ENCODE measurements at regions not wholly inside any gene's neighbourhood (a gene's known extent, or its start where the extent isn't known, plus 50 kb on each side); places are given as distances from the start of the nearest gene placed in this dataset.

- no peaks in the 10 kb centered on the region for H3K9me3 Mint-ChIP-seq (ENCODE audit: unreplicated experiment)
- no peak for DNase-seq (ENCODE audit: extremely low spot score, unreplicated experiment)
These were observed 344.3 kb upstream of the CLINT1 start for GRCh38 chr5:158203261-158203660.

GRCh38 chr5:158202801-158203200, 343.9 kb upstream of the CLINT1 start:
- Mint-ChIP-seq H3K9me3 (ENCODE audit: unreplicated experiment) (no peaks in the 10 kb centered on the region), H3K4me3 (ENCODE audit: unreplicated experiment) (no peak overlapping the region), H3K27ac (ENCODE audit: unreplicated experiment) (no peak overlapping the region), H3K36me3 (ENCODE audit: unreplicated experiment) (peaks cover 2% of the 10 kb centered on the region), H3K4me1 (ENCODE audit: unreplicated experiment) (peaks cover 10% of the 10 kb centered on the region), H3K27me3 (ENCODE audit: unreplicated experiment) (peaks cover 26% of the 10 kb centered on the region)
- no peak for DNase-seq (ENCODE audit: extremely low spot score, unreplicated experiment)
- TF ChIP-seq CTCF (IDR thresholded peaks at IDR 0.05) = no peak

More at GRCh38 chr5:158203261-158203660, 344.3 kb upstream of the CLINT1 start:
- H3K27me3 Mint-ChIP-seq (ENCODE audit: unreplicated experiment) = peaks cover 21% of the 10 kb centered on the region
- peaks cover 10% of the 10 kb centered on the region for H3K4me1 Mint-ChIP-seq (ENCODE audit: unreplicated experiment)
- no peak overlapping the region for H3K4me3 Mint-ChIP-seq (ENCODE audit: unreplicated experiment)
- H3K27ac Mint-ChIP-seq (ENCODE audit: unreplicated experiment) = no peak overlapping the region
- no peak for TF ChIP-seq CTCF (IDR thresholded peaks at IDR 0.05)
- H3K36me3 Mint-ChIP-seq (ENCODE audit: unreplicated experiment) = no peaks in the 10 kb centered on the region

GRCh38 chr5:158200619-158201018, 341.7 kb upstream of the CLINT1 start:
- Mint-ChIP-seq H3K4me1 (ENCODE audit: unreplicated experiment) (peaks cover 10% of the 10 kb centered on the region), H3K27me3 (ENCODE audit: unreplicated experiment) (peaks cover 34% of the 10 kb centered on the region), H3K36me3 (ENCODE audit: unreplicated experiment) (peaks cover 2% of the 10 kb centered on the region), H3K9me3 (ENCODE audit: unreplicated experiment) (no peaks in the 10 kb centered on the region), H3K27ac (ENCODE audit: unreplicated experiment) (no peak overlapping the region), H3K4me3 (ENCODE audit: unreplicated experiment) (no peak overlapping the region)
- TF ChIP-seq CTCF (IDR thresholded peaks at IDR 0.05) = no peak
- DNase-seq (ENCODE audit: extremely low spot score, unreplicated experiment) = no peak

GRCh38 chr5:158198636-158199035, 339.7 kb upstream of the CLINT1 start:
- Mint-ChIP-seq H3K4me3 (ENCODE audit: unreplicated experiment) (no peak overlapping the region), H3K27me3 (ENCODE audit: unreplicated experiment) (peaks cover 36% of the 10 kb centered on the region), H3K9me3 (ENCODE audit: unreplicated experiment) (no peaks in the 10 kb centered on the region), H3K4me1 (ENCODE audit: unreplicated experiment) (peaks cover 13% of the 10 kb centered on the region), H3K27ac (ENCODE audit: unreplicated experiment) (no peak overlapping the region), H3K36me3 (ENCODE audit: unreplicated experiment) (peaks cover 2% of the 10 kb centered on the region)
- no peak for TF ChIP-seq CTCF (IDR thresholded peaks at IDR 0.05)
- DNase-seq (ENCODE audit: extremely low spot score, unreplicated experiment) = no peak

- Mint-ChIP-seq H3K4me3 (ENCODE audit: unreplicated experiment) (no peak overlapping the region), H3K27ac (ENCODE audit: unreplicated experiment) (no peak overlapping the region), H3K9me3 (ENCODE audit: unreplicated experiment) (peaks cover 4% of the 10 kb centered on the region), H3K36me3 (ENCODE audit: unreplicated experiment) (peaks cover 5% of the 10 kb centered on the region), H3K27me3 (ENCODE audit: unreplicated experiment) (peaks cover 30% of the 10 kb centered on the region), H3K4me1 (ENCODE audit: unreplicated experiment) (peaks cover 7% of the 10 kb centered on the region)
- no peak for TF ChIP-seq CTCF (IDR thresholded peaks at IDR 0.05)
- DNase-seq (ENCODE audit: extremely low spot score, unreplicated experiment) = no peak
These were observed 336.7 kb upstream of the CLINT1 start for GRCh38 chr5:158195416-158196210.
